ENCODE measurements at regions not wholly inside any gene's neighbourhood (a gene's known extent, or its start where the extent isn't known, plus 50 kb on each side); places are given as distances from the start of the nearest gene placed in this dataset.

GRCh38 chr16:66256919-66257318 lies 109.6 kb upstream of the CDH5 start:
- no peak for TF ChIP-seq CTCF (conservative IDR thresholded peaks at IDR 0.05; ENCODE audit: low read depth, low read length)
- TF ChIP-seq EZH2 (IDR thresholded peaks at IDR 0.05; ENCODE audit: low read length, unreplicated experiment) = no peak
- TF ChIP-seq EZH2phosphoT487 (IDR thresholded peaks at IDR 0.05; ENCODE audit: borderline replicate concordance, low read length) = no peak
